Loucy (cell line): ENCODE measurements at regions not wholly inside any gene's neighbourhood (a gene's known extent, or its start where the extent isn't known, plus 50 kb on each side); places are given as distances from the start of the nearest gene placed in this dataset.

Experiments
- EZH2phosphoT487 ChIP-seq: fragments of 200-600 bp; IDR thresholded peaks from 2 replicates; pipeline ENCODE4 v1.6.1; 2018; ENCODE audit warnings: antibody characterized with exemption, mild to moderate bottlenecking, moderate library complexity, borderline replicate concordance
- TF ChIP-seq, protein P1 (sequence below): fragments of 200-600 bp; sonication (generic); conservative IDR thresholded peaks from 2 replicates; pipeline ENCODE4 v1.5.1; 2014; ENCODE audit warnings: mild to moderate bottlenecking, antibody characterized with exemption, low read length

DNA sequence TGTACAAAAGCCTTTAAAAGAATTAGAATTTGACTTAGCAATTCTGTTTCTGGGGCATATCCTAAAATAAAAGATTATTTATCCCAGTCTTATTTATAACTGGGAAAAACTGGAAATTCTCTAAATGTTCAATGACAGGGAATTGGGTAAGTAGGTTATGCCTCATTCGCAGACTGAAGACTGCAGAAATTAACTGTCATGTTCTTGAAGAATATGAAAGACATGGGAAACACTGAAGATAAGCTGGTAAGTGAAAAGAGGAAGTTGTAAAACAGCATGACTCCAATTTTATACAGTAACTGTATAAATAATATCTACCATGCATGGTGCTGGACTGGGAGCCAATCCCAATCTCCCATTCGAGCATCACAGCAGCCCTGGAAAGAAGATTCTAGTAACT lies 50.6 kb upstream of the SLC2A1 start:
- TF ChIP-seq, protein P1, sequence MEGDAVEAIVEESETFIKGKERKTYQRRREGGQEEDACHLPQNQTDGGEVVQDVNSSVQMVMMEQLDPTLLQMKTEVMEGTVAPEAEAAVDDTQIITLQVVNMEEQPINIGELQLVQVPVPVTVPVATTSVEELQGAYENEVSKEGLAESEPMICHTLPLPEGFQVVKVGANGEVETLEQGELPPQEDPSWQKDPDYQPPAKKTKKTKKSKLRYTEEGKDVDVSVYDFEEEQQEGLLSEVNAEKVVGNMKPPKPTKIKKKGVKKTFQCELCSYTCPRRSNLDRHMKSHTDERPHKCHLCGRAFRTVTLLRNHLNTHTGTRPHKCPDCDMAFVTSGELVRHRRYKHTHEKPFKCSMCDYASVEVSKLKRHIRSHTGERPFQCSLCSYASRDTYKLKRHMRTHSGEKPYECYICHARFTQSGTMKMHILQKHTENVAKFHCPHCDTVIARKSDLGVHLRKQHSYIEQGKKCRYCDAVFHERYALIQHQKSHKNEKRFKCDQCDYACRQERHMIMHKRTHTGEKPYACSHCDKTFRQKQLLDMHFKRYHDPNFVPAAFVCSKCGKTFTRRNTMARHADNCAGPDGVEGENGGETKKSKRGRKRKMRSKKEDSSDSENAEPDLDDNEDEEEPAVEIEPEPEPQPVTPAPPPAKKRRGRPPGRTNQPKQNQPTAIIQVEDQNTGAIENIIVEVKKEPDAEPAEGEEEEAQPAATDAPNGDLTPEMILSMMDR = no peak
- TF ChIP-seq EZH2phosphoT487 = no peak
